GM12878 (cell line): ENCODE measurements at regions not wholly inside any gene's neighbourhood (a gene's known extent, or its start where the extent isn't known, plus 50 kb on each side); places are given as distances from the start of the nearest gene placed in this dataset. TPM values are rescaled to one million over a fixed set of nuclear protein-coding genes. Genes with fewer than 3 reads are reported as not detected.

Experiments
- ATAC-seq: fragments of 200-7000 bp; cut with Tn5 transposase; 3 replicates; pipeline ENCODE4 v1.9.1; 2020; ENCODE audit warnings: mild to moderate bottlenecking, moderate library complexity
- BruUV-seq: library from RNA; stranded (reverse); fragments of 400-500 nt; replicated peaks from 2 replicates; lab custom pipeline; 2021; lab: Mats Ljungman, UMichigan
- CTCF ChIA-PET: fragments of 300-600 bp; sonication (Branson Sonifier 250); formaldehyde crosslinking; extraction: SDS; loops from one replicate; lab custom pipeline; 2021; ENCODE audit warnings: inconsistent platforms; lab: Yijun Ruan, JAX
- POLR2A ChIA-PET: fragments of 350-600 bp; formaldehyde crosslinking; extraction: SDS; loops from one replicate; lab custom pipeline; 2021; ENCODE audit warnings: inconsistent platforms; lab: Charles Lee
- RAD21 ChIA-PET: fragments of 300-600 bp; sonication (Branson Sonifier 250); formaldehyde crosslinking; loops from one replicate; lab custom pipeline; 2023; ENCODE audit warnings: antibody characterized with exemption; ENCODE audit not compliant: unreplicated experiment; lab: Charles Lee
- SMC1A ChIA-PET: fragments of 300-600 bp; sonication (Branson Sonifier 250); formaldehyde crosslinking; loops from one replicate; lab custom pipeline; 2023; ENCODE audit not compliant: unreplicated experiment, uncharacterized antibody; lab: Charles Lee
- DNase-seq: peaks from one replicate; pipeline ENCODE4 v3.0.0-alpha.2; 2011; ENCODE audit warnings: low read depth, low spot score
- FAIRE-seq: peaks from 3 replicates; lab custom pipeline; 2011; peaks lifted over from hg19 to GRCh38; lab: Jason Lieb, UNC
- H2AFZ ChIP-seq: 2 replicates; pipeline ENCODE4 v1.6.0; 2011; ENCODE audit warnings: low read depth, low read length, control low read depth; ENCODE audit not compliant: control insufficient read depth
- H3K27ac ChIP-seq: 2 replicates; pipeline ENCODE4 v1.5.1; 2011; ENCODE audit warnings: control low read depth; ENCODE audit not compliant: control insufficient read depth, insufficient read depth
- H3K27me3 ChIP-seq, 2 experiments: replicated peaks in 1 of 2; 2 replicates each; pipeline versions ENCODE4 v1.6.0 to v1.6.1; 2011; ENCODE audit warnings: low read length in 1 of 2; ENCODE audit not compliant: control insufficient read depth in 2 of 2, insufficient read depth in 2 of 2
- H3K36me3 ChIP-seq, 2 experiments: 2 replicates each; pipeline ENCODE4 v1.5.1; 2011; ENCODE audit warnings: low read length in 1 of 2; ENCODE audit not compliant: control insufficient read depth in 2 of 2, insufficient read depth in 2 of 2
- H3K4me1 ChIP-seq: 2 replicates; pipeline ENCODE4 v1.6.1; 2011; ENCODE audit warnings: mild to moderate bottlenecking, low read length, moderate library complexity, mixed read lengths; ENCODE audit not compliant: control insufficient read depth, insufficient read depth
- H3K4me2 ChIP-seq: 2 replicates; pipeline ENCODE4 v1.6.0; 2011; ENCODE audit warnings: control low read depth; ENCODE audit not compliant: control insufficient read depth, insufficient read depth
- H3K4me3 ChIP-seq: fragments of 200-600 bp; sonication (generic); 2 replicates; pipeline ENCODE4 v1.5.1; 2016
- H3K79me2 ChIP-seq: 2 replicates; pipeline ENCODE4 v1.6.0; 2011; ENCODE audit warnings: low read length; ENCODE audit not compliant: control insufficient read depth, insufficient read depth
- H3K9ac ChIP-seq: 2 replicates; pipeline ENCODE4 v1.8.0; 2011; ENCODE audit warnings: low read length, control low read depth, mixed read lengths; ENCODE audit not compliant: control insufficient read depth, insufficient read depth
- H3K9me3 ChIP-seq: replicated peaks from 3 replicates; pipeline ENCODE4 v1.5.1; 2011; ENCODE audit warnings: mild to moderate bottlenecking, low read length; ENCODE audit not compliant: control insufficient read depth, insufficient read depth
- H4K20me1 ChIP-seq: 2 replicates; pipeline ENCODE4 v1.6.0; 2011; ENCODE audit not compliant: control insufficient read depth, insufficient read depth
- EP300 ChIP-seq, 2 experiments: fragments of 150-350 bp in 1 of 2; IDR thresholded peaks; 2 replicates each; pipeline ENCODE4 v1.6.1; 2011 to 2012; ENCODE audit warnings: low read depth in 2 of 2, low read length in 2 of 2, borderline replicate concordance in 1 of 2, improper control_type of control experiment in 1 of 2, inconsistent platforms in 1 of 2; ENCODE audit not compliant: control insufficient read depth in 1 of 2
- GABPA ChIP-seq: IDR thresholded peaks from 2 replicates; pipeline ENCODE4 v1.6.1; 2014; ENCODE audit warnings: antibody characterized with exemption, low read depth, mild to moderate bottlenecking, inconsistent platforms
- MEF2B ChIP-seq: fragments of 450-650 bp; IDR thresholded peaks from 2 replicates; pipeline ENCODE4 v1.6.1; 2018; ENCODE audit warnings: mild to moderate bottlenecking, moderate library complexity; ENCODE audit not compliant: partially characterized antibody, poor library complexity, severe bottlenecking
- RAD51 ChIP-seq: fragments of 450-650 bp; IDR thresholded peaks from 2 replicates; pipeline ENCODE4 v1.6.1; 2016; ENCODE audit warnings: moderate library complexity, mild to moderate bottlenecking, inconsistent platforms
- USF1 ChIP-seq: IDR thresholded peaks from 2 replicates; pipeline ENCODE4 v1.6.1; 2011; ENCODE audit warnings: borderline replicate concordance, low read depth, mild to moderate bottlenecking, moderate library complexity, mixed read lengths, low read length; ENCODE audit not compliant: insufficient read depth; ENCODE audit errors: extremely low read length
- WGBS: methylation state at CpG from one replicate; pipeline ENCODE4 v1.1.6; 2016; ENCODE audit warnings: low lambda C conversion rate; ENCODE audit not compliant: insufficient replicate concordance, insufficient coverage; ENCODE audit errors: missing lambda C conversion rate; 5-methylcytosine and 5-hydroxymethylcytosine counted together
- in situ Hi-C: fragments of 300-500 bp; cut with MboI; formaldehyde crosslinking; loops from 9 replicates; pipeline ENCODE4 v1.14.3; 2018; ENCODE audit warnings: mixed read lengths
- intact Hi-C: fragments of 100-400 bp; cut with micrococcal nuclease; formaldehyde crosslinking; loops from one replicate; pipeline ENCODE4 v1.14.2; 2022; ENCODE audit not compliant: unreplicated experiment
- small RNA-seq: library from RNA; depleted of rRNA; stranded (forward); fragments of <200 nt; gene quantifications from one replicate; pipeline ENCODE3, GENCODE V24; 2014
- TF ChIP-seq, protein P1 (sequence below): IDR thresholded peaks from 2 replicates; pipeline ENCODE4 v1.6.1; 2012; ENCODE audit warnings: low read length, inconsistent platforms

DNA sequence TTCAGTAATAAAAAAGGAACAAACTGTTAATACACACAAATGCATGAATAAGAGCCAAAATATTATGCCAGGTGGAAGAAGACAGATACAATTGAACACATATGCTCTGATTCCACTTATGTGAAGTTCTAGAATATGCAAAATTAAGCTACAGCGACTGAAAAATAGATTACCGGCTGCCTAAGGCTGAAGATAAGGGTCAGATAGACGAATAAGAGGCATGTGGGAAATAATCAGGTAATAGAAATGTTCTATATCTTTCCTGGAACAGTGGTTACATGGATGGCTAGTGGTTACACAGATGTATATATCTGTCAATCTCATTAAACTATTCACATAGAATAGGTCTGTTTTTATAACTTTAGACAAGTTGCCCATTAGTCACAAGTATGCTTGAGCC is 51.9 kb upstream of the REG3G start:
- Histone ChIP-seq H3K4me3 (no peak overlapping the region), H3K9me3 (no peaks in the 10 kb centered on the region; the same call in 2 of the 3 replicates), H3K79me2 (no peaks in the 10 kb centered on the region), H3K27ac (no peak overlapping the region), H3K9ac (no peak overlapping the region), H2AFZ (no peak overlapping the region), H3K27me3 (no peaks in the 10 kb centered on the region), H3K4me2 (no peak overlapping the region)
- intact Hi-C loops: no loop called here
- FAIRE-seq (no peak), DNase-seq (no peak)
- in situ Hi-C loops: no loop called here
- POLR2A ChIA-PET: interaction anchor here (0.6 kb wide), 1 partner anchor 15 kb away, joined by 5 read pairs; no protein-coding TSS in a partner anchor
- TF ChIP-seq RAD51: no peak
- TF ChIP-seq, protein P1, sequence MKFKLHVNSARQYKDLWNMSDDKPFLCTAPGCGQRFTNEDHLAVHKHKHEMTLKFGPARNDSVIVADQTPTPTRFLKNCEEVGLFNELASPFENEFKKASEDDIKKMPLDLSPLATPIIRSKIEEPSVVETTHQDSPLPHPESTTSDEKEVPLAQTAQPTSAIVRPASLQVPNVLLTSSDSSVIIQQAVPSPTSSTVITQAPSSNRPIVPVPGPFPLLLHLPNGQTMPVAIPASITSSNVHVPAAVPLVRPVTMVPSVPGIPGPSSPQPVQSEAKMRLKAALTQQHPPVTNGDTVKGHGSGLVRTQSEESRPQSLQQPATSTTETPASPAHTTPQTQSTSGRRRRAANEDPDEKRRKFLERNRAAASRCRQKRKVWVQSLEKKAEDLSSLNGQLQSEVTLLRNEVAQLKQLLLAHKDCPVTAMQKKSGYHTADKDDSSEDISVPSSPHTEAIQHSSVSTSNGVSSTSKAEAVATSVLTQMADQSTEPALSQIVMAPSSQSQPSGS: no peak
- no peak for TF ChIP-seq MEF2B
- TF ChIP-seq GABPA: no peak
- TF ChIP-seq EP300 (IDR thresholded peaks at IDR 0.05; ENCODE audit: borderline replicate concordance in 1 of 2, control insufficient read depth in 1 of 2, low read depth in 2 of 2, low read length in 2 of 2): no peak
- TF ChIP-seq USF1: no peak
- TF ChIP-seq, all 136 proteins: peak for 0
- peaks cover 14% of the 10 kb centered on the region for H3K4me1 ChIP-seq
- ChIA-PET SMC1A (no interaction called here), CTCF (interaction anchor here (6.8 kb wide), 1 partner anchor 6 kb away, joined by 51 read pairs; no protein-coding TSS in a partner anchor), RAD21 (no interaction called here)
- no peaks in the 10 kb centered on the region for H3K36me3 ChIP-seq
- ATAC-seq: no peak
- BruUV-seq: no TSS peak
- no peaks in the 10 kb centered on the region for H4K20me1 ChIP-seq
- 56% methylated on average over 3 of the region's 3 CpGs for WGBS

Small RNA genes lying in the stretch of these regions (small RNA-seq; reads per million reads assigned to genes)
- not detected for gene RNU6-812P
- not detected for gene RNU6-827P
